ENCODE measurements at regions not wholly inside any gene's neighbourhood (a gene's known extent, or its start where the extent isn't known, plus 50 kb on each side); places are given as distances from the start of the nearest gene placed in this dataset.

GRCh38 chr2:6071519-6071918 lies 379.3 kb downstream of the SOX11 start:
- no peak for DNase-seq

GRCh38 chr2:6072276-6072675 lies 380.1 kb downstream of the SOX11 start:
- DNase-seq = no peak

- DNase-seq = no peak
These were observed 380.6 kb downstream of the SOX11 start for GRCh38 chr2:6072768-6073167.

- DNase-seq = no peak
These were observed 381.3 kb downstream of the SOX11 start for GRCh38 chr2:6073191-6074088.

GRCh38 chr2:6074089-6074643 lies 382.0 kb downstream of the SOX11 start:
- no peak for DNase-seq

GRCh38 chr2:6077585-6077984 lies 385.4 kb downstream of the SOX11 start:
- no peak for DNase-seq

- DNase-seq = no peak
These were observed 386.2 kb downstream of the SOX11 start for GRCh38 chr2:6078414-6078813.

- no peak for DNase-seq
These were observed 387.2 kb downstream of the SOX11 start for GRCh38 chr2:6079405-6079804.

GRCh38 chr2:6080932-6081753 lies 389.0 kb downstream of the SOX11 start:
- DNase-seq = no peak

- no peak for DNase-seq
These were observed 389.9 kb downstream of the SOX11 start for GRCh38 chr2:6081955-6082624.

- DNase-seq = no peak
These were observed 390.4 kb downstream of the SOX11 start for GRCh38 chr2:6082625-6083018.

- DNase-seq = no peak
These were observed 391.0 kb downstream of the SOX11 start for GRCh38 chr2:6083136-6083535.

GRCh38 chr2:6089474-6089873 lies 397.3 kb downstream of the SOX11 start:
- no peak for DNase-seq

- DNase-seq = no peak
These were observed 411.2 kb downstream of the SOX11 start for GRCh38 chr2:6103372-6103771.

- DNase-seq = no peak
These were observed 411.8 kb downstream of the SOX11 start for GRCh38 chr2:6103949-6104348.

GRCh38 chr2:6107290-6107689 lies 415.1 kb downstream of the SOX11 start:
- DNase-seq = no peak

GRCh38 chr2:6109831-6110230 lies 417.6 kb downstream of the SOX11 start:
- no peak for DNase-seq

- no peak for DNase-seq
These were observed 419.6 kb downstream of the SOX11 start for GRCh38 chr2:6111781-6112261.

GRCh38 chr2:6113786-6114185 lies 421.6 kb downstream of the SOX11 start:
- DNase-seq = no peak

- no peak for DNase-seq
These were observed 435.5 kb downstream of the SOX11 start for GRCh38 chr2:6127718-6128117.

GRCh38 chr2:6139142-6139541 lies 447.0 kb downstream of the SOX11 start:
- no peak for DNase-seq

GRCh38 chr2:6139916-6140315 lies 447.7 kb downstream of the SOX11 start:
- DNase-seq = no peak

- DNase-seq = no peak
These were observed 448.3 kb downstream of the SOX11 start for GRCh38 chr2:6140509-6140908.

Measured in stimulated activated naive CD4-positive, alpha-beta T cell (primary cell).